ENCODE measurements at regions not wholly inside any gene's neighbourhood (a gene's known extent, or its start where the extent isn't known, plus 50 kb on each side); places are given as distances from the start of the nearest gene placed in this dataset.

DNA sequence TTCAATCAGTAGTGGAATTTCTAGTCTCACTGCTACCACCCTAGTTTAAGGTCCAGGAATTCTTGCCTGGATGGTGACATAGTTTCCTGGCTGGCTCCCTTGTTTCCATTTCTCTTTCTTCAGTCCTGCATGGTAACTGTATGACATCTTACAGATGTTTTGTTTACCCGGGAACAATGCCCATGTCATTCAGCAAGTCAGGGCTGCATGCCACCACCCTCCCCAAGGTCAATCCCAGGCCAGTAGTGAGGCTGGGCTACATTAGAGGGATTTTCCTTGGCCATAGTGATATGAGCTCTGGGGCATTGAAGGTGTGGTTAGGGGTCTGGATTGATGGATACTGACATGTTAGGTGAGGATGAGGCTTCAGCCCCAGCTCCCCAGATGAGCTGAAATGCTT is 114.9 kb upstream of the E2F8 start:
- Histone ChIP-seq H3K27ac (no peak overlapping the region), H3K9me3 (ENCODE audit: low read depth, low read length) (no peaks in the 10 kb centered on the region), H3K36me3 (ENCODE audit: insufficient read depth, low read length) (no peaks in the 10 kb centered on the region), H3K4me3 (no peak overlapping the region), H3K9ac (ENCODE audit: insufficient read length) (no peak overlapping the region)
- DNase-seq (ENCODE audit: low read depth, low spot score) = no peak
- TF ChIP-seq POLR2AphosphoS5 (IDR thresholded peaks at IDR 0.05; ENCODE audit: borderline replicate concordance, low read depth, low read length) = no peak
- no peak for TF ChIP-seq EZH2 (IDR thresholded peaks at IDR 0.05)
- no peak for TF ChIP-seq FOXP2 (optimal IDR thresholded peaks at IDR 0.05; ENCODE audit: control extremely low read depth, extremely low read length, insufficient read depth)

DNA sequence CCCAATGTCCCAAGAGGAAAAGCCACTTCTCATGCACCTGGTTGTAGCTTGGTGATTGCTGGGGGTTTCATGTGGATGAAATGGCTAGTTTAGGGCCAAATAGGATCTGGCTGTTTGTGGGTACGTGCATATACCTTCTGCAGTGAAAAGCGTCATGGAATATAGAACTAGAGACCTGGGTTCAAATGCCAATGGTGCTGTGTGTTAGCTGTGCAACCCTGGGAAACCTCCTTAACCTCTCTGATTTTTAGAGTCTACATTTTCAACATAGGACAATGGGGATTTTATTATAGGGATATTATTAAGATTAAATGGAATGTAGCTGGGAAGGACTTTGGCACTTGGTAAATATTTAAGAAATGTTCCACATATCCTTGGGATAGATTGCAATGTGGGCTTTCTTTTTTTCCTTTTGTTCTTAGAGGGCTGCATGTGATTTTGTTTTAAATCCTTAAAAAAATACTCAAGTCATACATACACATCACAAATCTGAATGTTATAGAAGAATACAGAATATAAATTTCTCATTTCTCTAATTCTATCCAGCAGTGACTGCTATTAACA is 112.6 kb upstream of the E2F8 start:
- TF ChIP-seq EZH2 (IDR thresholded peaks at IDR 0.05) (no peak), FOXP2 (optimal IDR thresholded peaks at IDR 0.05; ENCODE audit: control extremely low read depth, extremely low read length, insufficient read depth) (no peak), POLR2AphosphoS5 (IDR thresholded peaks at IDR 0.05; ENCODE audit: borderline replicate concordance, low read depth, low read length) (no peak)
- Histone ChIP-seq H3K27ac (no peak overlapping the region), H3K9ac (ENCODE audit: insufficient read length) (no peak overlapping the region), H3K9me3 (ENCODE audit: low read depth, low read length) (no peaks in the 10 kb centered on the region), H3K36me3 (ENCODE audit: insufficient read depth, low read length) (no peaks in the 10 kb centered on the region), H3K4me3 (no peak overlapping the region)
- no peak for DNase-seq (ENCODE audit: low read depth, low spot score)

- DNase-seq (ENCODE audit: low read depth, low spot score) = no peak
- no peak overlapping the region for H3K27ac ChIP-seq
- TF ChIP-seq FOXP2 (optimal IDR thresholded peaks at IDR 0.05; ENCODE audit: control extremely low read depth, extremely low read length, insufficient read depth) = no peak
- no peak for TF ChIP-seq EZH2 (IDR thresholded peaks at IDR 0.05)
- TF ChIP-seq POLR2AphosphoS5 (IDR thresholded peaks at IDR 0.05; ENCODE audit: borderline replicate concordance, low read depth, low read length) = no peak
Measured at GRCh38 chr11:19352771-19353160, 112.0 kb upstream of the E2F8 start.

DNA sequence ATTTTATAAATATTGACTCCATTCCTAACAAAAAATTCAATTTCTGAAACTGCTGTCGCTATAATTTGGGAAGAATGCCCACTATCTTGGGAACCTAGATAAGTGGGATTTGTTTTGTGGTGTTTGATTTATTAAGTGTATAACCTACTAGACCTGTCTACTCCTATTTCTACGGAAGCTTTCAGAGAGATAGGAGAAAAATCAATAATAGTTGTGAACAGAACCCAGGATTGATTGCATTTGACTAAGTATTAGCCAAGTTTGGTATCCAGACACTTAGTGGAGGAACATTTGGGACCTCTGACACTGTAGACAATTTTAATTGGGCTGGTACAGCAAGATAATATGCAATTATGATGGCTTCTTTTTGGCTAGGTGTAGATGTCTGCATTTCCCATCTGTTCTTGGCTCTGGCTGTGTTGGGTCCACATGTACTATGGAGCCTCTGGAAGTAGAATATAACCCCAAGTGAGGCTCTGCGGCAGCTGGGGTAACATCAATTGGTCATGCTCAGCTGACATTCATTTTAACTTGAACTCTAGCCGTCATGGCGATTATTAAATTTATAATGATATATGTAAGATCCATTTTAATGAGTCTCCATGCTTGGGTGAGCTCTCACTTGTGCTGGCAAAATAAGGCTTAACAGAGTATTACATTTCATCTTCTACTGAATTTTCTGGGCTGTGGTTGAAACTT is 111.5 kb upstream of the E2F8 start:
- TF ChIP-seq POLR2AphosphoS5 (IDR thresholded peaks at IDR 0.05; ENCODE audit: borderline replicate concordance, low read depth, low read length) = no peak
- TF ChIP-seq FOXP2 (optimal IDR thresholded peaks at IDR 0.05; ENCODE audit: control extremely low read depth, extremely low read length, insufficient read depth) = no peak
- TF ChIP-seq EZH2 (IDR thresholded peaks at IDR 0.05) = no peak

More at GRCh38 chr11:19352771-19353160, 112.0 kb upstream of the E2F8 start:
- Histone ChIP-seq H3K9me3 (ENCODE audit: low read depth, low read length) (no peaks in the 10 kb centered on the region), H3K4me3 (no peak overlapping the region), H3K36me3 (ENCODE audit: insufficient read depth, low read length) (no peaks in the 10 kb centered on the region), H3K9ac (ENCODE audit: insufficient read length) (no peak overlapping the region)

DNA sequence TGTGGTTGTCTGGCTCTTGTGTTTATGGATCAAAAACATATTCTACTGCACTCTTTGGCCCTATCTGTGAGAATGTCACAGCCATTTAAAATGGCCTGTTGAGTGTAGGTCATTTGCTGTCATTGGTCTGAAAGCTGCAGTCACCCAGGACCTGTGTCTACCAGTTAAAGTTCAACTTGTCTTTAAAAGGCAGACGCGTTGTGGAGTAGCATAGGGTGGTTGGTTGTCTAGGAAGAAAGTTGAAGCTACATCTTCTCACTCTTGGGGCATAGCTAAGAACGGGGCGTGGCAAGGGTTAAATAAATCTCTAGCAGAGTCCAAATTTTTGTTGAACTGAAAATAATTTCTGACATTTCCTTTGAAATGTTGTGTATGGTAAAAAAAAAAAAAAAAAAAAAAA is 110.7 kb upstream of the E2F8 start:
- Histone ChIP-seq H3K9ac (ENCODE audit: insufficient read length) (no peak overlapping the region), H3K9me3 (ENCODE audit: low read depth, low read length) (no peaks in the 10 kb centered on the region), H3K36me3 (ENCODE audit: insufficient read depth, low read length) (no peaks in the 10 kb centered on the region), H3K27ac (no peak overlapping the region), H3K4me3 (no peak overlapping the region)
- DNase-seq (ENCODE audit: low read depth, low spot score) = no peak
- no peak for TF ChIP-seq EZH2 (IDR thresholded peaks at IDR 0.05)
- no peak for TF ChIP-seq POLR2AphosphoS5 (IDR thresholded peaks at IDR 0.05; ENCODE audit: borderline replicate concordance, low read depth, low read length)

More for the DNA sequence above, 111.5 kb upstream of the E2F8 start:
- Histone ChIP-seq H3K4me3 (no peak overlapping the region), H3K36me3 (ENCODE audit: insufficient read depth, low read length) (no peaks in the 10 kb centered on the region), H3K9me3 (ENCODE audit: low read depth, low read length) (no peaks in the 10 kb centered on the region), H3K9ac (ENCODE audit: insufficient read length) (no peak overlapping the region), H3K27ac (no peak overlapping the region)
- no peak for DNase-seq (ENCODE audit: low read depth, low spot score)

GRCh38 chr11:19350160-19350559 is 109.4 kb upstream of the E2F8 start:
- Histone ChIP-seq H3K9me3 (ENCODE audit: low read depth, low read length) (no peaks in the 10 kb centered on the region), H3K9ac (ENCODE audit: insufficient read length) (no peak overlapping the region), H3K27ac (no peak overlapping the region), H3K36me3 (ENCODE audit: insufficient read depth, low read length) (no peaks in the 10 kb centered on the region), H3K4me3 (no peak overlapping the region)
- no peak for DNase-seq (ENCODE audit: low read depth, low spot score)
- TF ChIP-seq POLR2AphosphoS5 (IDR thresholded peaks at IDR 0.05; ENCODE audit: borderline replicate concordance, low read depth, low read length) = no peak

GRCh38 chr11:19349340-19350025 is 108.7 kb upstream of the E2F8 start:
- no peaks in the 10 kb centered on the region for H3K36me3 ChIP-seq (ENCODE audit: insufficient read depth, low read length)
- no peak overlapping the region for H3K27ac ChIP-seq
- TF ChIP-seq FOXP2 (optimal IDR thresholded peaks at IDR 0.05; ENCODE audit: control extremely low read depth, extremely low read length, insufficient read depth) (no peak), POLR2AphosphoS5 (IDR thresholded peaks at IDR 0.05; ENCODE audit: borderline replicate concordance, low read depth, low read length) (no peak), EZH2 (IDR thresholded peaks at IDR 0.05) (no peak)
- H3K9me3 ChIP-seq (ENCODE audit: low read depth, low read length) = no peaks in the 10 kb centered on the region
- DNase-seq (ENCODE audit: low read depth, low spot score) = no peak
- no peak overlapping the region for H3K4me3 ChIP-seq
- no peak overlapping the region for H3K9ac ChIP-seq (ENCODE audit: insufficient read length)

DNA sequence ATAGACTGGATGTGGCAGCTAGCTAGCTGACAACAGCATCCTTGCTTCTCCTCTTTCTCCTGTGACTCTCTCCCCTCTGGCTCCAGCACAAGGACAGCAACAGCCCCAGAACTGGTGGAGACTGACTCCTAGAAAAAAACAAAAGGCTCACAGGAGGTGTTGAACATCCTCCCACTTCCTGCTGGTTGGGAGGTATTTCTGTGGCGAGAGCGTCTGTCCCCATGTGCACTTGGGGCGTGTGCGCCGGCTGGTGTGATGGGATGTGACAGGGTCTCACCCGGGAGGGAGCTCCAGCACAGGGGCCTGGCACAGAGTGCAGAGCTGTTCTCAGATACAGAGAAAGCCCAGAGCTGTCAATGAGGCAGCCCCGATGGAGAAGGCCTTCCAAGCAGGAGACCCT is 107.2 kb upstream of the E2F8 start:
- H3K9ac ChIP-seq (ENCODE audit: insufficient read length) = no peak overlapping the region
- H3K27ac ChIP-seq = no peak overlapping the region
- H3K36me3 ChIP-seq (ENCODE audit: insufficient read depth, low read length) = no peaks in the 10 kb centered on the region
- no peak for DNase-seq (ENCODE audit: low read depth, low spot score)
- no peaks in the 10 kb centered on the region for H3K9me3 ChIP-seq (ENCODE audit: low read depth, low read length)
- H3K4me3 ChIP-seq = no peak overlapping the region
- TF ChIP-seq EZH2 (IDR thresholded peaks at IDR 0.05) (no peak), POLR2AphosphoS5 (IDR thresholded peaks at IDR 0.05; ENCODE audit: borderline replicate concordance, low read depth, low read length) (no peak), FOXP2 (optimal IDR thresholded peaks at IDR 0.05; ENCODE audit: control extremely low read depth, extremely low read length, insufficient read depth) (no peak)
